IMR-90 (cell line): ENCODE measurements at regions not wholly inside any gene's neighbourhood (a gene's known extent, or its start where the extent isn't known, plus 50 kb on each side); places are given as distances from the start of the nearest gene placed in this dataset.
A peak's percentile ranks its signal among the peaks of the same experiment; 100 is the strongest.

Experiments used
- ATAC-seq: fragments of 200-7000 bp; cut with Tn5 transposase; 2 replicates; pipeline ENCODE4 v1.9.1; 2020; ENCODE audit warnings: low read depth, mild to moderate bottlenecking, moderate library complexity
- BruUV-seq: library from RNA; stranded (reverse); fragments of 400-500 nt; replicated peaks from 2 replicates; lab custom pipeline; 2021; lab: Mats Ljungman, UMichigan
- CTCF ChIA-PET: fragments of 300-600 bp; formaldehyde crosslinking; extraction: SDS; loops from one replicate; lab custom pipeline; 2021; ENCODE audit warnings: antibody characterized with exemption; lab: Yijun Ruan, JAX
- POLR2A ChIA-PET: fragments of 300-600 bp; sonication (Branson Sonifier 250); formaldehyde crosslinking; loops from one replicate; lab custom pipeline; 2022; ENCODE audit warnings: antibody characterized with exemption; ENCODE audit not compliant: unreplicated experiment; lab: Charles Lee
- DNase-seq: peaks from one replicate; pipeline ENCODE4 v3.0.0; 2013
- H2AFZ ChIP-seq: replicated peaks from 2 replicates; pipeline ENCODE3; 2013; ENCODE audit warnings: low read length, mild to moderate bottlenecking; ENCODE audit not compliant: poor library complexity
- H2AK5ac ChIP-seq: 2 replicates; pipeline ENCODE4 v1.6.1; 2013; ENCODE audit warnings: low read depth, low read length, inconsistent platforms
- H2AK9ac ChIP-seq: replicated peaks from 2 replicates; pipeline ENCODE3; 2013; ENCODE audit warnings: mild to moderate bottlenecking, low read depth, low read length, moderate library complexity; ENCODE audit not compliant: poor library complexity
- H2BK120ac ChIP-seq: 2 replicates; pipeline ENCODE4 v1.6.1; 2013; ENCODE audit warnings: low read depth, low read length, inconsistent platforms
- H2BK15ac ChIP-seq: 3 replicates; pipeline ENCODE4 v1.6.1; 2013; ENCODE audit warnings: low read depth, low read length, inconsistent platforms
- H2BK20ac ChIP-seq: 2 replicates; pipeline ENCODE4 v1.6.1; 2013; ENCODE audit warnings: low read depth, mild to moderate bottlenecking, inconsistent platforms, low read length, moderate library complexity
- H2BK5ac ChIP-seq: 2 replicates; pipeline ENCODE4 v1.6.1; 2013; ENCODE audit warnings: mild to moderate bottlenecking, low read depth, low read length, inconsistent platforms; ENCODE audit not compliant: poor library complexity, severe bottlenecking
- H3K14ac ChIP-seq: replicated peaks from 2 replicates; pipeline ENCODE4 v1.6.1; 2013; ENCODE audit warnings: low read depth, low read length, inconsistent platforms
- H3K18ac ChIP-seq: 2 replicates; pipeline ENCODE4 v1.6.1; 2013; ENCODE audit warnings: low read depth, low read length, control low read depth
- H3K23ac ChIP-seq: 2 replicates; pipeline ENCODE4 v1.6.1; 2013; ENCODE audit warnings: low read depth, low read length, inconsistent platforms
- H3K27ac ChIP-seq: 2 replicates; pipeline ENCODE4 v1.5.1; 2013; ENCODE audit warnings: mild to moderate bottlenecking, control low read depth, low read length; ENCODE audit not compliant: insufficient read depth
- H3K27me3 ChIP-seq: 2 replicates; pipeline ENCODE4 v1.6.1; 2013; ENCODE audit warnings: low read length; ENCODE audit not compliant: control insufficient read depth, insufficient read depth
- H3K36me3 ChIP-seq: 2 replicates; pipeline ENCODE4 v1.6.1; 2013; ENCODE audit warnings: low read length, mixed read lengths; ENCODE audit not compliant: control insufficient read depth, insufficient read depth
- H3K4ac ChIP-seq: 2 replicates; pipeline ENCODE4 v1.6.1; 2013; ENCODE audit warnings: low read depth, low read length, inconsistent platforms
- H3K4me1 ChIP-seq: 2 replicates; pipeline ENCODE4 v1.6.1; 2013; ENCODE audit warnings: low read length, mixed read lengths; ENCODE audit not compliant: control insufficient read depth, insufficient read depth
- H3K4me2 ChIP-seq: 2 replicates; pipeline ENCODE4 v1.6.1; 2013; ENCODE audit warnings: low read depth, mild to moderate bottlenecking, control low read depth, low read length, moderate library complexity
- H3K4me3 ChIP-seq: 2 replicates; pipeline ENCODE4 v1.5.1; 2013; ENCODE audit warnings: low read depth, mild to moderate bottlenecking, control low read depth, low read length, moderate library complexity; ENCODE audit not compliant: insufficient read depth
- H3K56ac ChIP-seq: 2 replicates; pipeline ENCODE4 v1.6.1; 2013; ENCODE audit warnings: low read length, inconsistent platforms; ENCODE audit not compliant: insufficient read depth; ENCODE audit errors: extremely low read depth
- H3K79me1 ChIP-seq, 2 experiments: 2 replicates each; pipeline ENCODE4 v1.6.1; 2013; ENCODE audit warnings: low read length in 2 of 2, inconsistent platforms in 1 of 2, low read depth in 1 of 2
- H3K9ac ChIP-seq: 2 replicates; pipeline ENCODE4 v1.6.1; 2013; ENCODE audit warnings: low read depth, low read length, control low read depth
- H3K9me1 ChIP-seq: 2 replicates; pipeline ENCODE4 v1.6.1; 2013; ENCODE audit warnings: low read length, inconsistent platforms; ENCODE audit not compliant: insufficient read depth
- H3K9me3 ChIP-seq: 2 replicates; pipeline ENCODE4 v1.6.1; 2013; ENCODE audit warnings: low read length; ENCODE audit not compliant: control insufficient read depth, insufficient read depth
- H4K20me1 ChIP-seq: 2 replicates; pipeline ENCODE4 v1.6.1; 2013; ENCODE audit warnings: low read length, inconsistent platforms; ENCODE audit not compliant: insufficient read depth
- H4K5ac ChIP-seq: 2 replicates; pipeline ENCODE4 v1.6.1; 2013; ENCODE audit warnings: mild to moderate bottlenecking, low read depth, low read length, control low read depth
- H4K8ac ChIP-seq, 2 experiments: 2 replicates each; pipeline ENCODE4 v1.6.1; 2013; ENCODE audit warnings: low read depth in 2 of 2, low read length in 2 of 2, control low read depth in 1 of 2, inconsistent platforms in 1 of 2
- H4K91ac ChIP-seq: 2 replicates; pipeline ENCODE4 v1.6.1; 2013; ENCODE audit warnings: low read depth, low read length, inconsistent platforms; ENCODE audit not compliant: insufficient read depth
- BHLHE40 ChIP-seq: fragments of 150-350 bp; IDR thresholded peaks from 2 replicates; pipeline ENCODE4 v1.6.1; 2016; ENCODE audit warnings: mild to moderate bottlenecking, low read depth, low read length
- CEBPB ChIP-seq: IDR thresholded peaks from 2 replicates; pipeline ENCODE4 v1.6.1; 2012; ENCODE audit warnings: low read depth, low read length, improper control_type of control experiment
- CHD1 ChIP-seq: IDR thresholded peaks from 2 replicates; pipeline ENCODE4 v1.6.1; 2012; ENCODE audit warnings: low read depth, low read length, improper control_type of control experiment
- FOS ChIP-seq: fragments of 150-350 bp; IDR thresholded peaks from 2 replicates; pipeline ENCODE4 v1.6.1; 2016; ENCODE audit warnings: low read depth, low read length
- MAFK ChIP-seq: IDR thresholded peaks from 2 replicates; pipeline ENCODE4 v1.6.1; 2012; ENCODE audit warnings: low read depth, low read length, improper control_type of control experiment
- MAZ ChIP-seq: IDR thresholded peaks from 2 replicates; pipeline ENCODE4 v1.6.1; 2012; ENCODE audit warnings: low read depth, mild to moderate bottlenecking, low read length, improper control_type of control experiment, moderate library complexity, borderline replicate concordance
- MXI1 ChIP-seq: IDR thresholded peaks from 2 replicates; pipeline ENCODE4 v1.6.1; 2012; ENCODE audit warnings: low read depth, mild to moderate bottlenecking, low read length, moderate library complexity, borderline replicate concordance
- NFE2L2 ChIP-seq: fragments of 150-350 bp; IDR thresholded peaks from 2 replicates; pipeline ENCODE4 v1.6.1; 2016; ENCODE audit warnings: low read depth, mild to moderate bottlenecking, low read length
- POLR2A ChIP-seq: IDR thresholded peaks from 2 replicates; pipeline ENCODE4 v1.6.1; 2012; ENCODE audit warnings: mild to moderate bottlenecking, low read depth, low read length
- RAD21 ChIP-seq: IDR thresholded peaks from 2 replicates; pipeline ENCODE4 v1.6.1; 2012; ENCODE audit warnings: low read length, improper control_type of control experiment
- RCOR1 ChIP-seq: IDR thresholded peaks from 2 replicates; pipeline ENCODE4 v1.6.1; 2012; ENCODE audit warnings: mild to moderate bottlenecking, low read length, improper control_type of control experiment; ENCODE audit not compliant: insufficient replicate concordance
- SMC3 ChIP-seq: fragments of 150-350 bp; IDR thresholded peaks from 2 replicates; pipeline ENCODE4 v1.6.1; 2016; ENCODE audit warnings: low read depth, mild to moderate bottlenecking, antibody characterized with exemption, low read length, moderate library complexity
- WGBS, 2 experiments: methylation state at CpG; one replicate each; pipeline versions ENCODE4 v1.1.5 to v1.1.7; 2013; ENCODE audit warnings: missing lambda C conversion rate in 2 of 2; ENCODE audit not compliant: insufficient read length in 1 of 2; ENCODE audit errors: extremely low coverage in 2 of 2; 5-methylcytosine and 5-hydroxymethylcytosine counted together
- dilution Hi-C: fragments of 300-500 bp; cut with HindIII; formaldehyde crosslinking; loops from one replicate; pipeline ENCODE4 v1.14.3; 2018; ENCODE audit warnings: low sequenced_read_pairs; ENCODE audit not compliant: unreplicated experiment
- in situ Hi-C: fragments of 300-500 bp; cut with MboI; formaldehyde crosslinking; loops from 3 replicates; pipeline ENCODE4 v1.14.3; 2019; ENCODE audit warnings: low sequenced_read_pairs, inconsistent platforms, mixed read lengths
- intact Hi-C: fragments of 100-400 bp; cut with micrococcal nuclease; formaldehyde crosslinking; loops from 2 replicates; pipeline ENCODE4 v1.10.0; 2022
- TF ChIP-seq, protein P1 (sequence below): fragments of 150-350 bp; IDR thresholded peaks from 2 replicates; pipeline ENCODE4 v1.6.1; 2017; ENCODE audit warnings: mild to moderate bottlenecking, antibody characterized with exemption, low read length, low read depth
- TF ChIP-seq, protein P2 (sequence below): conservative IDR thresholded peaks from 2 replicates; pipeline ENCODE4 v1.5.1; 2012; ENCODE audit warnings: mild to moderate bottlenecking, low read depth, low read length, improper control_type of control experiment

DNA sequence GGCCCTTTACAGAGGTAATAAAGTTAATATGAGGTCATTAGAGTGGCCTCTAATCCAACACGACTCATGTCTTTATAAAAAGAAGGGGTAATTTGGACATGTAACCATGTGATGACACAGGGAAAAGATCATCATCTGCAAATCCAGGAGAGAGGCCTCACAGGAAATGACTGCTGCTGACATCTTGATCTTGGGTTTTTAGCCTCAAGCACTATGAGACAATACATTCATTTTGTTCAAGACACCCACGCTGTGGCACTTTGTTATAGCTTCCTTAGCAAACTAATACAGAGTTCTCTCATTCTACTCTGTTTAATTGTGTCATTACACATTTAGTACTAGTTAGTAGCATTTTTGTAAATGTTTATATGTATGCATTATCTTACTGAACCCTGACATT, 64.0 kb upstream of the RUNX1 start:
- intact Hi-C loops = no loop called here
- no peaks in the 10 kb centered on the region; the same call in 1 of the 2 replicates for H3K4me1 ChIP-seq
- H2BK120ac ChIP-seq = no peak overlapping the region
- H3K4ac ChIP-seq = no peak overlapping the region
- no peak overlapping the region for H3K27ac ChIP-seq
- H3K9me1 ChIP-seq = no peaks in the 10 kb centered on the region
- CTCF ChIA-PET = interaction anchor here (0.6 to 0.9 kb wide), 2 partner anchors 10 to 939 kb away, joined by 3 to 4 read pairs; no protein-coding TSS in a partner anchor
- no peaks in the 10 kb centered on the region for H3K27me3 ChIP-seq
- H2AFZ ChIP-seq = no peak overlapping the region
- H2BK5ac ChIP-seq = no peak overlapping the region
- no peak overlapping the region for H2BK15ac ChIP-seq
- dilution Hi-C loops = no loop called here
- H2BK20ac ChIP-seq = no peak overlapping the region
- no peak overlapping the region for H3K18ac ChIP-seq
- no peak overlapping the region for H3K4me2 ChIP-seq
- H2AK5ac ChIP-seq = no peak overlapping the region
- POLR2A ChIA-PET = no interaction called here
- H3K14ac ChIP-seq = no peak overlapping the region
- H3K9ac ChIP-seq = no peak overlapping the region
- H3K56ac ChIP-seq = no peak overlapping the region
- no peak overlapping the region for H2AK9ac ChIP-seq
- no peaks in the 10 kb centered on the region for H4K20me1 ChIP-seq
- H3K79me1 ChIP-seq = no peaks in the 10 kb centered on the region
- H3K36me3 ChIP-seq = no peaks in the 10 kb centered on the region
- peak; percentile 16; the same call in 1 of the 2 replicates for TF ChIP-seq NFE2L2
- no peak for TF ChIP-seq SMC3
- no peak for TF ChIP-seq RCOR1
- TF ChIP-seq CHD1 = no peak
- no peak for TF ChIP-seq CEBPB
- TF ChIP-seq MAFK = no peak
- no peak for TF ChIP-seq MXI1
- TF ChIP-seq MAZ = no peak
- TF ChIP-seq, protein P1, sequence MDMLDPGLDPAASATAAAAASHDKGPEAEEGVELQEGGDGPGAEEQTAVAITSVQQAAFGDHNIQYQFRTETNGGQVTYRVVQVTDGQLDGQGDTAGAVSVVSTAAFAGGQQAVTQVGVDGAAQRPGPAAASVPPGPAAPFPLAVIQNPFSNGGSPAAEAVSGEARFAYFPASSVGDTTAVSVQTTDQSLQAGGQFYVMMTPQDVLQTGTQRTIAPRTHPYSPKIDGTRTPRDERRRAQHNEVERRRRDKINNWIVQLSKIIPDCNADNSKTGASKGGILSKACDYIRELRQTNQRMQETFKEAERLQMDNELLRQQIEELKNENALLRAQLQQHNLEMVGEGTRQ = no peak
- TF ChIP-seq POLR2A = no peak
- TF ChIP-seq RAD21 = 0 out of 2 replicates have a peak, but pooled peaks have one; percentile 4
- 0 out of 2 replicates have a peak, but pooled peaks have one; percentile 14 for TF ChIP-seq FOS
- TF ChIP-seq BHLHE40 = no peak
- TF ChIP-seq, protein P2, sequence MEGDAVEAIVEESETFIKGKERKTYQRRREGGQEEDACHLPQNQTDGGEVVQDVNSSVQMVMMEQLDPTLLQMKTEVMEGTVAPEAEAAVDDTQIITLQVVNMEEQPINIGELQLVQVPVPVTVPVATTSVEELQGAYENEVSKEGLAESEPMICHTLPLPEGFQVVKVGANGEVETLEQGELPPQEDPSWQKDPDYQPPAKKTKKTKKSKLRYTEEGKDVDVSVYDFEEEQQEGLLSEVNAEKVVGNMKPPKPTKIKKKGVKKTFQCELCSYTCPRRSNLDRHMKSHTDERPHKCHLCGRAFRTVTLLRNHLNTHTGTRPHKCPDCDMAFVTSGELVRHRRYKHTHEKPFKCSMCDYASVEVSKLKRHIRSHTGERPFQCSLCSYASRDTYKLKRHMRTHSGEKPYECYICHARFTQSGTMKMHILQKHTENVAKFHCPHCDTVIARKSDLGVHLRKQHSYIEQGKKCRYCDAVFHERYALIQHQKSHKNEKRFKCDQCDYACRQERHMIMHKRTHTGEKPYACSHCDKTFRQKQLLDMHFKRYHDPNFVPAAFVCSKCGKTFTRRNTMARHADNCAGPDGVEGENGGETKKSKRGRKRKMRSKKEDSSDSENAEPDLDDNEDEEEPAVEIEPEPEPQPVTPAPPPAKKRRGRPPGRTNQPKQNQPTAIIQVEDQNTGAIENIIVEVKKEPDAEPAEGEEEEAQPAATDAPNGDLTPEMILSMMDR = no peak
- ATAC-seq = peak; percentile 40
- in situ Hi-C loops = no loop called here
- BruUV-seq = no TSS peak
- no CpG with 5 or more reads among the region's 2 CpGs for WGBS, 2 experiments
- no peak overlapping the region for H3K4me3 ChIP-seq
- no peak overlapping the region for H4K91ac ChIP-seq
- H3K9me3 ChIP-seq = peaks cover 2% of the 10 kb centered on the region; the same call in 1 of the 2 replicates
- peak; percentile 89 for DNase-seq
- no peak overlapping the region for H4K8ac ChIP-seq
- H3K23ac ChIP-seq = no peak overlapping the region
- H4K5ac ChIP-seq = no peak overlapping the region
